ENCODE measurements at regions not wholly inside any gene's neighbourhood (a gene's known extent, or its start where the extent isn't known, plus 50 kb on each side); places are given as distances from the start of the nearest gene placed in this dataset.

DNA sequence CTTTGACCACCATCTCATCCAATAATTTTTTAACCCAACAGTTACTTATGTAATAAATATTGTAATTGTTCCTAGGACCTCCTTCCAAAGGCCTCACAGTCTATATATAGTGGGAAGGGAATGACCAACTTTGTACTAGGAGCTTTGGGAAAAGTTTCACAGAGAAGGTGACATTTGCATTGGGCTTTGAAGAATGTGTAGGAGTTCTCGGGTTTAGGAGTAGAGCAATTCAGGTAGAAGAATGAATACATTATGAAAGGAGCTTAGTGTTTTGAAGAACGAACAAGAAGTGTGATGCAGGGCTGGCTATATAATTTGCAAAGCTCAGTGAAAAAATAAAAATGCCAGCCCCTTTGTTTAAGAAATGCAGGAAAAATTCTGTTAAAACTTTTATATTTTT, 330.4 kb upstream of the DEPDC1 start:
- TF ChIP-seq, protein P1, sequence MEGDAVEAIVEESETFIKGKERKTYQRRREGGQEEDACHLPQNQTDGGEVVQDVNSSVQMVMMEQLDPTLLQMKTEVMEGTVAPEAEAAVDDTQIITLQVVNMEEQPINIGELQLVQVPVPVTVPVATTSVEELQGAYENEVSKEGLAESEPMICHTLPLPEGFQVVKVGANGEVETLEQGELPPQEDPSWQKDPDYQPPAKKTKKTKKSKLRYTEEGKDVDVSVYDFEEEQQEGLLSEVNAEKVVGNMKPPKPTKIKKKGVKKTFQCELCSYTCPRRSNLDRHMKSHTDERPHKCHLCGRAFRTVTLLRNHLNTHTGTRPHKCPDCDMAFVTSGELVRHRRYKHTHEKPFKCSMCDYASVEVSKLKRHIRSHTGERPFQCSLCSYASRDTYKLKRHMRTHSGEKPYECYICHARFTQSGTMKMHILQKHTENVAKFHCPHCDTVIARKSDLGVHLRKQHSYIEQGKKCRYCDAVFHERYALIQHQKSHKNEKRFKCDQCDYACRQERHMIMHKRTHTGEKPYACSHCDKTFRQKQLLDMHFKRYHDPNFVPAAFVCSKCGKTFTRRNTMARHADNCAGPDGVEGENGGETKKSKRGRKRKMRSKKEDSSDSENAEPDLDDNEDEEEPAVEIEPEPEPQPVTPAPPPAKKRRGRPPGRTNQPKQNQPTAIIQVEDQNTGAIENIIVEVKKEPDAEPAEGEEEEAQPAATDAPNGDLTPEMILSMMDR (IDR thresholded peaks at IDR 0.05): no peak
- TF ChIP-seq, protein P2, sequence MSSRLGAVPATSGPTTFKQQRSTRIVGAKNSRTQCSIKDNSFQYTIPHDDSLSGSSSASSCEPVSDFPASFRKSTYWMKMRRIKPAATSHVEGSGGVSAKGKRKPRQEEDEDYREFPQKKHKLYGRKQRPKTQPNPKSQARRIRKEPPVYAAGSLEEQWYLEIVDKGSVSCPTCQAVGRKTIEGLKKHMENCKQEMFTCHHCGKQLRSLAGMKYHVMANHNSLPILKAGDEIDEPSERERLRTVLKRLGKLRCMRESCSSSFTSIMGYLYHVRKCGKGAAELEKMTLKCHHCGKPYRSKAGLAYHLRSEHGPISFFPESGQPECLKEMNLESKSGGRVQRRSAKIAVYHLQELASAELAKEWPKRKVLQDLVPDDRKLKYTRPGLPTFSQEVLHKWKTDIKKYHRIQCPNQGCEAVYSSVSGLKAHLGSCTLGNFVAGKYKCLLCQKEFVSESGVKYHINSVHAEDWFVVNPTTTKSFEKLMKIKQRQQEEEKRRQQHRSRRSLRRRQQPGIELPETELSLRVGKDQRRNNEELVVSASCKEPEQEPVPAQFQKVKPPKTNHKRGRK (CRISPR knock-in tag; IDR thresholded peaks at IDR 0.05; ENCODE audit: borderline replicate concordance): no peak
- no peak for TF ChIP-seq FOXK1 (CRISPR knock-in tag; IDR thresholded peaks at IDR 0.05)
- TF ChIP-seq SMAD3 (CRISPR knock-in tag; IDR thresholded peaks at IDR 0.05; ENCODE audit: borderline replicate concordance): no peak
- no peak for TF ChIP-seq ESRRA (CRISPR knock-in tag; IDR thresholded peaks at IDR 0.05; ENCODE audit: borderline replicate concordance)
- no peak for TF ChIP-seq TCF7 (CRISPR knock-in tag; IDR thresholded peaks at IDR 0.05; ENCODE audit: low read depth)
- TF ChIP-seq TEAD1 (CRISPR knock-in tag; IDR thresholded peaks at IDR 0.05): no peak
- TF ChIP-seq NFE2L1 (CRISPR knock-in tag; IDR thresholded peaks at IDR 0.05): no peak
- TF ChIP-seq, protein P3, sequence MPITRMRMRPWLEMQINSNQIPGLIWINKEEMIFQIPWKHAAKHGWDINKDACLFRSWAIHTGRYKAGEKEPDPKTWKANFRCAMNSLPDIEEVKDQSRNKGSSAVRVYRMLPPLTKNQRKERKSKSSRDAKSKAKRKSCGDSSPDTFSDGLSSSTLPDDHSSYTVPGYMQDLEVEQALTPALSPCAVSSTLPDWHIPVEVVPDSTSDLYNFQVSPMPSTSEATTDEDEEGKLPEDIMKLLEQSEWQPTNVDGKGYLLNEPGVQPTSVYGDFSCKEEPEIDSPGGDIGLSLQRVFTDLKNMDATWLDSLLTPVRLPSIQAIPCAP (CRISPR knock-in tag; IDR thresholded peaks at IDR 0.05): no peak

Data from WTC11 (cell line).